GM19023 (cell line): ENCODE measurements at regions not wholly inside any gene's neighbourhood (a gene's known extent, or its start where the extent isn't known, plus 50 kb on each side); places are given as distances from the start of the nearest gene placed in this dataset.

Experiments
- ATAC-seq: cut with Tn5 transposase; IDR thresholded peaks from one replicate; pipeline ENCODE4 v1.9.1; 2021; ENCODE audit warnings: mild to moderate bottlenecking, moderate library complexity; ENCODE audit not compliant: unreplicated experiment

- ATAC-seq, result no peak
Observed at GRCh38 chr18:54023471-54023870, 201.0 kb downstream of the MBD2 start.

GRCh38 chr18:54020966-54021365, 203.5 kb downstream of the MBD2 start:
- ATAC-seq, result no peak

GRCh38 chr18:54020156-54020745, 204.2 kb downstream of the MBD2 start:
- ATAC-seq, result no peak

GRCh38 chr18:54019641-54020040, 204.8 kb downstream of the MBD2 start:
- ATAC-seq, result no peak

- no peak for ATAC-seq
Observed at GRCh38 chr18:54013452-54013851, 211.0 kb downstream of the MBD2 start.

- no peak for ATAC-seq
Observed at GRCh38 chr18:54004828-54005227, 219.6 kb downstream of the MBD2 start.

- no peak for ATAC-seq
Observed at GRCh38 chr18:54003195-54003594, 221.3 kb downstream of the MBD2 start.

- no peak for ATAC-seq
Observed at GRCh38 chr18:53997064-53997463, 227.4 kb downstream of the MBD2 start.

GRCh38 chr18:53994016-53994415, 230.5 kb downstream of the MBD2 start:
- ATAC-seq, result no peak

- ATAC-seq, result no peak
Observed at GRCh38 chr18:53991805-53992204, 232.7 kb downstream of the MBD2 start.

- no peak for ATAC-seq
Observed at GRCh38 chr18:53991202-53991601, 233.3 kb downstream of the MBD2 start.

GRCh38 chr18:53990485-53990884, 234.0 kb downstream of the MBD2 start:
- no peak for ATAC-seq

- ATAC-seq, result no peak
Observed at GRCh38 chr18:53984021-53984420, 240.4 kb downstream of the MBD2 start.

- ATAC-seq, result no peak
Observed at GRCh38 chr18:53971331-53971730, 253.1 kb downstream of the MBD2 start.

GRCh38 chr18:53952700-53953099, 271.8 kb downstream of the MBD2 start:
- ATAC-seq, result no peak

GRCh38 chr18:53950545-53950944, 273.9 kb downstream of the MBD2 start:
- ATAC-seq, result no peak

GRCh38 chr18:53948991-53949390, 275.5 kb downstream of the MBD2 start:
- no peak for ATAC-seq

GRCh38 chr18:53947092-53947640, 277.3 kb downstream of the MBD2 start:
- no peak for ATAC-seq

GRCh38 chr18:53946594-53946993, 277.9 kb downstream of the MBD2 start:
- ATAC-seq, result no peak

GRCh38 chr18:53944721-53945120, 279.7 kb downstream of the MBD2 start:
- no peak for ATAC-seq

- no peak for ATAC-seq
Observed at GRCh38 chr18:53943326-53943860, 281.1 kb downstream of the MBD2 start.

- ATAC-seq, result no peak
Observed at GRCh38 chr18:53941601-53942338, 282.7 kb downstream of the MBD2 start.
